ENCODE measurements at regions not wholly inside any gene's neighbourhood (a gene's known extent, or its start where the extent isn't known, plus 50 kb on each side); places are given as distances from the start of the nearest gene placed in this dataset.

- TF ChIP-seq YY1 (IDR thresholded peaks at IDR 0.05; ENCODE audit: insufficient read depth, insufficient read length) (no peak), ZNF274 (IDR thresholded peaks at IDR 0.05; ENCODE audit: low read depth, low read length) (no peak), SUZ12 (IDR thresholded peaks at IDR 0.05; ENCODE audit: extremely low read depth, insufficient read depth, insufficient read length) (no peak)
Observed at GRCh38 chr6:133757335-133757734, 131.6 kb upstream of the TCF21 start.
